ENCODE measurements at regions not wholly inside any gene's neighbourhood (a gene's known extent, or its start where the extent isn't known, plus 50 kb on each side); places are given as distances from the start of the nearest gene placed in this dataset.

GRCh38 chr5:2852446-2852845, 101.0 kb upstream of the IRX2 start (continued):
- TF ChIP-seq HES2 (IDR thresholded peaks at IDR 0.05), result no peak
- TF ChIP-seq FOSL2 (IDR thresholded peaks at IDR 0.05), result no peak
- TF ChIP-seq FOSL2 (CRISPR knock-in tag; IDR thresholded peaks at IDR 0.05), result no peak
- no peak for TF ChIP-seq MAFK (IDR thresholded peaks at IDR 0.05; ENCODE audit: partially characterized antibody)
- no peak for TF ChIP-seq RAD21 (conservative IDR thresholded peaks at IDR 0.05 in 1 of 2, IDR thresholded peaks at IDR 0.05 in 1 of 2)
- no peak for TF ChIP-seq FOSB (CRISPR knock-in tag; IDR thresholded peaks at IDR 0.05)

- no peak for FAIRE-seq
- WGBS (ENCODE audit: missing lambda C conversion rate), result 3% methylated on average over 5 of the region's 5 CpGs
- ChIA-PET CTCF (no interaction called here), POLR2A (no interaction called here)
- no peak for DNase-seq (ENCODE audit: low read depth in 1 of 2, low spot score in 1 of 2)
- Histone ChIP-seq H3K27ac (no peak overlapping the region), H3K4me1 (no peaks in the 10 kb centered on the region), H3K4me3 (no peak overlapping the region), H3K4me2 (no peak overlapping the region), H3K9me3 (no peaks in the 10 kb centered on the region)
- no peak for ATAC-seq
- TF ChIP-seq BCL3 (IDR thresholded peaks at IDR 0.05), result no peak
- no peak for TF ChIP-seq HMGXB4 (CRISPR knock-in tag; IDR thresholded peaks at IDR 0.05; ENCODE audit: borderline replicate concordance)
- TF ChIP-seq MAFK (IDR thresholded peaks at IDR 0.05; ENCODE audit: partially characterized antibody), result no peak
- TF ChIP-seq FOXS1 (CRISPR knock-in tag; IDR thresholded peaks at IDR 0.05), result no peak
- TF ChIP-seq RFX5 (IDR thresholded peaks at IDR 0.05), result no peak
- TF ChIP-seq ZC3H11A (IDR thresholded peaks at IDR 0.05), result no peak
- no peak for TF ChIP-seq FOSL2 (IDR thresholded peaks at IDR 0.05)
- TF ChIP-seq FOSL2 (CRISPR knock-in tag; IDR thresholded peaks at IDR 0.05), result no peak
- no peak for TF ChIP-seq ZFP36 (IDR thresholded peaks at IDR 0.05; ENCODE audit: borderline replicate concordance, partially characterized antibody)
Measured at GRCh38 chr5:2851895-2852294, 100.4 kb upstream of the IRX2 start.

- no peak for ATAC-seq
- no peak overlapping the region for H3K27ac ChIP-seq
- CTCF ChIA-PET, result no interaction called here
- H3K4me1 ChIP-seq, result no peaks in the 10 kb centered on the region
- WGBS (ENCODE audit: missing lambda C conversion rate), result 2% methylated on average over 6 of the region's 6 CpGs
- POLR2A ChIA-PET, result no interaction called here
- no peak for FAIRE-seq
- no peak overlapping the region for H3K4me3 ChIP-seq
- no peak for DNase-seq (ENCODE audit: low read depth in 1 of 2, low spot score in 1 of 2)
- no peak for TF ChIP-seq FOSL2 (IDR thresholded peaks at IDR 0.05)
- TF ChIP-seq FOSL2 (CRISPR knock-in tag; IDR thresholded peaks at IDR 0.05), result no peak
- no peak for TF ChIP-seq MAX (IDR thresholded peaks at IDR 0.05)
- TF ChIP-seq KDM1A (IDR thresholded peaks at IDR 0.05; ENCODE audit: low read depth), result no peak
- TF ChIP-seq PBX3 (IDR thresholded peaks at IDR 0.05), result no peak
- no peak for TF ChIP-seq HDAC2 (IDR thresholded peaks at IDR 0.05)
- TF ChIP-seq HOXA7 (CRISPR knock-in tag; IDR thresholded peaks at IDR 0.05), result no peak
- no peak for TF ChIP-seq CTCF (IDR thresholded peaks at IDR 0.05)
- no peak for TF ChIP-seq NR3C1 (IDR thresholded peaks at IDR 0.05)
- TF ChIP-seq GATA3 (IDR thresholded peaks at IDR 0.05; ENCODE audit: borderline replicate concordance), result no peak
- no peak for TF ChIP-seq ELK1 (IDR thresholded peaks at IDR 0.05; ENCODE audit: low read depth, low read length)
- no peak for TF ChIP-seq ZSCAN20 (CRISPR knock-in tag; IDR thresholded peaks at IDR 0.05)
- no peaks in the 10 kb centered on the region for H3K9me3 ChIP-seq
- H3K4me2 ChIP-seq, result no peak overlapping the region
Measured at GRCh38 chr5:2849429-2849828, 98.0 kb upstream of the IRX2 start.

Measured in A549 (cell line).